Muscle of back (tissue), 3 donors: ENCODE measurements at regions not wholly inside any gene's neighbourhood (a gene's known extent, or its start where the extent isn't known, plus 50 kb on each side); places are given as distances from the start of the nearest gene placed in this dataset.

Experiments
- DNase-seq, 3 donors: peaks; one replicate each; pipeline versions ENCODE4 v3.0.0 to v3.0.0-alpha.2; 2013

DNA sequence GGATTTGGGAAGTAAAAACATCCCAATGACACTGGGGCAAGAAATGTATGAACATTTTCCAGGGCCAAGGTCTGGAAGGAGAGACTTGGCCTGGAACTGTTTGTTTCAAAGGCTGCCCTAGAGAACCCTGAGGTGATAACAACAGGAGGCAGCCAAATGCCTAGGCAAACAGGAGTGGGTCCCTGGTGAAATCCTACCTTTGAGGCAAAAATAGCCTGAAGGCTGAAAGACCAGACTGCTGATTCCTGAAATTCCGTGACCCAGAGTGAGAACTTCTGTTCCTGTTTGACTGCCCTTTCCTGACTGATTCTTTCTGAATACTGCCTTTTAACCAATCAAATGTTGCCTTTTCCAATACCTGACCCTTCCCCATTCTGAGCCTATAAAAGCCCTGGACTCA lies 196.4 kb downstream of the NSUN3 start:
- no peak for DNase-seq

DNA sequence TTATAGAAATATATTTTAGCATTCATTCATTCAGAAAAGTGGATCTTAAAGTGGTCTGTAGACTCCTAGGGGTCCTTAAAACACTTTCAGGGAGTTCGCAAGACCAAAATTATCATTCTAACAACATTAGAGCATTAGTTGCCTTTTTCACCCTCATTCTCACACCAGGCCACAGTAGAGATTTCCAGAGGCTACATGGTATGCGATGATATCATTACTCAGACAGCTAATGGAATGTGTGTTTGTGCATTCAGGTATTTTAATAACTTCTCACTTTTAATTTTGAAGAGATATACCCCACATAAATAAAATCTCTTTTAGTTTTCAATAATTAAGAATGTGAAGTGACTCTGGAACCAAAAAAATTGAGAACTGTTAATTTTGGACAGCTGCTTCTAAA lies 206.9 kb downstream of the NSUN3 start:
- no peak for DNase-seq

DNA sequence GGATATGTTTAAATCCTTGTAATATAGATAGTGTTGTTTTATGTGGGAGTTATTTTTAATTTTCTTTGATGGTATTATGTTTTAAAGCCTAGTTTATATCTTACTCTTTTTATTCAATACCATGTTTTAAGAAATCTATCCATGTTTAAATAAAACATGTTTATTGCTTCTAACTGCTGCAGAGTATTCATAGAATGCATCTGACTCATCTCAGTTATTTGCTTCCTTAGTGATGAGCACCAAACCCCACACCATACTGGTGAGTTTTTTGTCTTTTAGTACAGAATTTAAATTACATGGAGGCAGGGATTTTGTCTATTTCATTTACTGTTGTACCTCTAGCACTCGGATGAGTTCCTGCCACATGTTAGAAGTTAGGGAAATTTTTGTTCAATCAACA lies 209.2 kb downstream of the NSUN3 start:
- no peak for DNase-seq

DNA sequence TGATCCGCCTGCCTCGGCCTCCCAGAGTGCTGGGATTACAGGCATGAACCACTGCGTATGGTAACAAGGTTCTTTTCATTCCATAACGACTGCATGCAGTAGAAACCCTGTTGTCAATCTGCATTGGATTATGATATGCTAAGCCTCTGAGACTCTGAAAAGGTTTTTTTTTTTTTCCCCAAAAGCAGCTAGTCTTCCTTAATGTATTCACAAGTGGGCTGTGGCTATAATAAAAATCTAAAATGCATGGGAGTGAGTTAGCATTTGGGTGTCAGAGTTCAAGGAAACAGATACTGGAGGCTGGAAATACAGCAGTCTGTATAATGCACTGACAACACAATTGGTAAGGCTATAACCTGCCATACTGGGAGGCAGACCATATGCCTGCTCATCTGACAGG lies 218.1 kb downstream of the NSUN3 start:
- DNase-seq, result no peak

DNA sequence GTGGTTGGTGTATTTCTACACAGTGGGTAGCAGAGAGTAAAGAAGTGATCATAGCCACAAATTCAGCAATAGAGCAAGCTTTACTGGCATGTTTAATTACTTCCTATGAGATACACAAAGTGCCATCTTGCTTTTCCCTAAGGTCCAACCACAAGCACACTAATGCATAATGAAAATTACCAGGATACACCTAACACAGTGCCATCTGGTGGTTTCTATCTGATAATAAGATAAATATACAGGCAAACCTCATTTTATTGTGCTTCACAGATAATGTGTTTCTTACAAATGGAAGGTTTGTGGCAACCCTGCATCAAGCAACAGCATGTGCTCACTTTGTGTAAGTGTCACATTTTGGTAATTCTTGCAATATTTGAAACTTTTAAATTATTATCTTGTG lies 223.0 kb downstream of the NSUN3 start:
- DNase-seq, result no peak

DNA sequence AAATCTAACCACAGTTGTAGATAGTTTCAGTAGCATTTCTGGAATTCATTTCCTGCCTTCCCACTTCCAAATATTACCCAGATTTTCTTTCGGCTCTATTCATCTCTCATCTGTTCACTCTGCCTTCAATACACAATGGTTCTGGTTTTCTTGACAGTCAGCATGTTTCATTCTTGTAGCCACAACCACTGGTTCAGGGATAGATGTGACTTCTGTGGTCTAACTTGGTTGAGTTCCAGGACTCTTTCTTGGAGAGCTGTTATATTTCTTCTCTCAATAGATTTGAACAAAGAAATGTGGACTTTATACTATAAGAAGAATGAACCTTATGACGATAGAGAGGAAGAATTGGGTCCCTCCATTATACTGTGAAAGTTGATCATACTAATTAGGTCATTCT lies 228.8 kb downstream of the NSUN3 start:
- DNase-seq, result no peak

DNA sequence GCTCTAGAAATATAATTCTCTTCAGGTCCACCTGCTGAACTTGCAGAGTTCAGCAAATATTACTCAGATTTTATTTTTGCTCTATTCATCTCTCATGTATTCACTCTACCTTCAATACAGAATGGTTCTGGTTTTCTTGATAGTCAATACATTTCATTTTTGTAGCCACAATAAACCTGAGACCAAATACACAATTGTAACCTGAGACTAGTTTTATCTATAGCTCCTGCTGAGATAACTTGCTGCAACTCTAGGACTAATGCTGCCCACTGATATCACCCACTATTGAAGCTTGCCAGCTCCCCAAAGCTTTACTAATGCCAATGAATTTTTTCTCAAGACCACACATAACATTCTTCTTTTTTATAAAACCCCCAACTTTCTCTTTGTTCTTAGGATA lies 229.3 kb downstream of the NSUN3 start:
- no peak for DNase-seq

DNA sequence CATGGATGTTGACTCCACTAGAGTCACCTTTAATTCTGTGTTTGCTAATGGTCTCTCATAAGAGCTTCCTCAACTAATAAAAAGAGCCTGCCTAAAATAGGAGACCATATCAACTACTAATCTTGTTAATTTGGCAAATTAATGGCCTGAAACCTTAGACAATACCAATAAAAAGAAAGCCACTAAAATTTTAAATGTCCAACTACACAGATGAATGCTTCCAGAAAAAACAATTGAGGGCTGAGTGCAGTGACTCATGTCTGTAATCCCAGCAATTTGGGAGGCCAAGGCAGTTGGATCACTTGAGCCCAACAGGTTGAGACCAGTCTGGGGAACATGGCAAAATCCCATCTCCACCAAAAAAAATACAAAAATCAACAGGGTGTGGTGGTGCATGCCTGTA lies 230.9 kb downstream of the NSUN3 start:
- DNase-seq, result no peak

DNA sequence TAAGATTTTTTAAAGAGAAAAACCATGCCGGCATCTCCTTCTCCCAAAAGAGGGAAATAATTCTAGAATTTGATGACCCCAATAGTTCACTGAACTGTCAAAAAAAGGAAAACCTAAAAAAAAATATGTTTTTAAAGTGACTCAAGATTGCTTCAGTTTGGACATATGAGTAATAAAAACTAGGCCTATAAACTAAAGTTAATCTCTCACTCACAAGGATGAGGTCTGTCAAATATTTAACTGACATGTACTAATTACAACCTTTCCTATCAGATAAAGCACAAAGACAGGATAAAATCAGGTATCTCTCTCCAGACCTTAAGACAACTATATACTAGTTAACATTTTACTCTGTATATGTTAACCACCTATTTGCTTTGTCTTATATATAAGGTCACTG lies 231.9 kb downstream of the NSUN3 start:
- DNase-seq, result no peak

DNA sequence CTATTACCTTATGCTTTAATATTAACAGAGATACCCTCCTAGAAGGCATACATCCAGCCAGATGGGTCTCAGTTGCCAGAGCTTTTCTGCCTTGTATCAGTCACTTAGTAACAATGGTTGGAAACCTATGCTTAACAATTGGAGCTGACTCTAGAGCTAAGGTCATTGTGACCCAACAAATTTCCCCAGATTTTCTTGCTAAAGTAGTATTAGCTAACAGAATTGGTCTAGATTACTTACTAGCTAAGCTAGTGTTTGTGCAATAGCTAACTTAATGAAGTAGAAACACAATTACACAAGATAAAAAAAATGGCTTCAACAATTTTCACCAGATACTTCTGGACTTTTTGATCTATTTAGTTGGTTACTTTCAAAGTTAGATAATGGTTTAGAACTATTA lies 236.9 kb downstream of the NSUN3 start:
- no peak for DNase-seq

DNA sequence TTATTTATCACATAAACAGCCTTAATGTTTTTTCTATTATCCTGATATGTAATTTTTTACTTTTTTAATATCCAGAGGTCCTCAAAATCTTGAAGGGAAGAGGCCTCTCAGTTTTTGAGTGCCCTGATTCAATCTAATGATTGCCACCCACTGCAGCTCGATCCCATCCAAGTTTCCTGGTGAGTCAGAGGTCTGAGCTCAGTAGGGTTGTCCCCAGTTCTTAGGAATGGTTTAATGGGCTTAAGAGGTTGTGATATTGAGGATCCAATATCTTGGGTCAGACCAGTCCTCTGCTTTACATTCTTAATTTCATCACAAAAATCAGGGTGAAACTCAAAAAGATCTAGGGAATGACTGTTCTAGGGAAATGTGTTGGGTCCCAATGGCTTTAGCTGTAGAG lies 238.5 kb downstream of the NSUN3 start:
- no peak for DNase-seq

DNA sequence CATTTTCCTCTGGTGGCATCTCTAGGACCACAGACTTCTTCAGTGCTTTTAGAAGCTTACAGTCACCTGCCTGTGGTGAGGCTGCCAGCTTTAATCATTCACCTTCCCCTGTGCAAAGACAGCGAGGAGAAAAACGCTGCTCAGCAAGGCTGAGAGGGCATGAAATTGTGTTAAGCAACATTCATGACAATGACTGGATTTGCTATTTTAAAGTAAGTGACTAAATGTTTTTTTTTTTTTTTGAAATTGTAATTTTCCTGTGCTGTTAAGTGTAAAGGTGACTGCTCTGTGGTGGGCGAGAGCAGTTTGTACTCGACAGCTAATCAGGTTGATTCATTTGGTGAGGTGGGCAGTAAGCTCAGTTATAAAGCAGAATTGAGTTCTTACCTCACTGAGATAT lies 240.4 kb downstream of the NSUN3 start:
- no peak for DNase-seq

DNA sequence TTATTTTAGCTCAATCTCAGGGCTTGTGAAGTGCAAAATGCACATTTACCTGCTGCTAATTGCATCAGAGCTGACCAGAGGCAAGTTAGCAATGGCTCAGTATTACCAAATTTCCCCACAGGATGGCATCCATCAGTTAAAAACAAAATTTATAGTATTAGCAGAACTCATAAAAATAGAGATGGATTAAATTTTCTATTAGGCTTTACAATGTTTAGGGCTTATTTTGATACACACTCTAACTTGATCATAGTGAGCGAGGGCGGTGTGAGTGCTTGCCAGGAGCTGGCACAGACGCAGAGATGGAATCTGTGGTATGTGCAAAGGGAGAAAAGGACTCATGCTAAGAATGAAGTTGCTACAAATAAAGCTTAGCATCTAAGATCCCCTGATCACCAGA lies 241.0 kb downstream of the NSUN3 start:
- DNase-seq, result peak; percentile 3 to 26 (median 24)

DNA sequence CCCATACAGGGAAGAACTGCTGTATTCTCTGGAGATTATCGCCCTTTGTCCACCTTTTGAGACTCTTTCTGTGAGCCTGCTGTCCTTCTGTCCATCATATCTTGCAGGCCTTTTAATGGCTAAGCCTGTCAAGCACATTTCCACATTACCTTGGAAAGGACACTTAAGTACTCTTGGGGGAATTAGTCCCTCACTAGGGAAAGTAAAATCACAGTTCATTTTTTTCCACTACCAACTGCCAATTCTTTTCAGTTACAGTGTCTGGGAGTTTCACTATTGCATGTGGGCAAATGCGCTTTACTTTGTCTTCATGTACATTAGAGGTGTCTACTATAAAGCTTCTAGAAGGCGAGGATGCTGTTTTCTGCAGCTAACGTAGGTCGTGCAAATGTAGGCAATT lies 242.1 kb downstream of the NSUN3 start:
- DNase-seq, result no peak

DNA sequence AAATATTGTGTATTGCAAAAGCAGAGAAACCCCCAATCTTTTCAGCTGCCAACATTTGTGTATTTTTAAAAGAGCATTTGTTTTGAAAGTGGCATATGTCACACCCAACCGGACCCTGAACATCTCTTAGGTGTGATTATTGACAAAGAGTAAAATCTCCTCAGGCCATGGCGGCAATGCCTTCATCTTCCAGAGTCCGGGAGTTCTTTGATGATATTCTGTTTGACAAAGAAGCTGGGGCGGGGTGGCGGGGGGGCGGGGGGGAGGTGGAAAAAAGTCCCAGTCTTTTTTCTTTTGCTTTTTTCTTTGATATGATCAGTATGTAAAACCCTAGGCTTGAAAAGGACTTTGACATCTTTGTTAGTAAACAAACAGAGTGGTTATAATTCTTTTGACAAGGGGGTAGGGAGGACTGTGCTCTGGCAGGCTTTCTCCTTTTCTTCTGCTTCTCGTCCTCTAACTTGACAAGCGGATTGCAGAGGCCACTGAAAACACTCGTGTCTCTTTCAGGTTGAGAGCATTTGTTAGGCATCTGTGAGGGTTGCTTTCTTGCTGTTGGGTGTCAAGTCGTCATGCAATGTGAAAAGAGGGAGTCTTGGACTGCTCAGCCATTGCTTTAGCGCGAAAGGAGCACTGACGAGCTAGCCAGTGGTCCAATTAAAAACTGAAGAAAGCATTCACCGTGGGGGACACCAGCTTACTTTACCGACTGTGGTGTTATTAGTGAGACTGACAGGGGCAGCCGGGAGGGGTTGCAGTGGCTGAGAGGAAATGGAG lies 243.2 kb downstream of the NSUN3 start:
- no peak for DNase-seq

DNA sequence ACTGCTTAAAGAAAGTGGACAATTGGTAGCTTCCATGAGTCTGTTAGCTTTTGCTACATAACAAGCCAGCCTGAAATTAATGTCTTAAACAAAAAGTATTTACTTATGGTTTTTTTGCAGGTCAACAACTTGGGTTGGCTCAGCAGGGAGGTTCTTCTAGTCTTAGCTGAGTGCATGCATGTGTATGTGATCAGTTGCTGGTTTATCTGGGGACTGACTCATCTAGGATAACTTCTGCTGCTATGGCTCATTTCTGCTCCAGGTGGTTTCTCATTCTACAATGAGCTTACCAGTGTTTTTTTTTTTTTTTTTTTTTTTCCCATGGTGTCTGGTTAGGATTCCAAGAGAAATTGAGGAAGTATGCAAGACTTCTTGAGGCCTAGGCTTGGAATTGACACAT lies 244.7 kb downstream of the NSUN3 start:
- DNase-seq, result no peak

DNA sequence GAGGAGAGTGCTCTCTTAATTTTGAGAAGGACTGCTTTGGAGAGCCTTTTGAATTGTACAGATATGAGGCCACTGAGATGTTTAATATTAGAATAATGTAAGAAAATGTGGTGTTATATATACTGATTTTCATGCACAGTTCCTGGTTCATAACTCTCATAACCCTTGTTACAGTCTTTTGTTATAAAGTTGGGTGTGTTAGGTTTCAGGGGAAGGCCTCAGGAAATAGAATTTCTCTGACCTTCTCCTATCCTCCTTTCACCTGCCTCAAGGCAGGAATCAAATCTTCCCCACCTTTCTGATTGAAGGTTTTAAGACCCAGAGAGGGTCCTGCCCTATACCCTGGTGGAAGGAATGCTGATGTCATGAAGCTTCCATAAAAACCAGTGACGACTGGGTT lies 245.9 kb downstream of the NSUN3 start:
- DNase-seq, result no peak

DNA sequence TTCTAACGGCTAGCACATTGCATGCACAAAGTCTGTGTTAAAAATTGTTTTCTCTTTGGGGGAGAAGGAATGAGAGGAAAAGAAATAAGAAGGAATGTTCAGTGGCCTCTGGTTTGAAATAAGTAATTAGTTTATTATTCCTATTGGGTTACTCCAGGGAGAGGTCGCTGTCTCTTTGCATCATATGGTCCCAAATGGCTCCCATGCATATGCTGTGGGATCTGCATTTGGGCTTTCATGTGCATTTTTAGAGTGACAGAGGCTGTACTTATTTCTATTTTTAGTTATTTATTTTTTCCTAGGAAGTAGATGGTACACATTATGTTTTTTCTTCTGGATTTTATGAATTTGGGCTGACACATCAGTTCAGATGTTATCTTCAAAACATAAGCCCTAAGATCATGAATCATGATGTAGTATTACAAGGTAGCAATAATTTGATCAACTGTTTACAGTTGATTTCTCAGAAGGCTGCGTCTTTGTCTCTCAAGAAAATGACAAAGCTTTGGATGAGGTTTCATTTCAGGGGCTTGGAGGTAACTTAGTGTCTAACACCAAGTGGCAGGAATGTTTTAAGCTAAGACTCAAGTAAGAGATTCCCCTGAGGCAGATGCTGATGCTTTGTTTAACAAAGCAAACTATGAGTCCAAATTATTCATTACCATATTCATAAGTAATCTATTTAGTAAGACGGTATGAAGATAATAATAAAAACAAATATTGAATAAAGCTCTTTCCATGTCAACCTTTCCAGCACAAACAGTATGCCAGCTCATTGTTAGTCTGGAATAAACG lies 247.7 kb downstream of the NSUN3 start:
- DNase-seq, result no peak

DNA sequence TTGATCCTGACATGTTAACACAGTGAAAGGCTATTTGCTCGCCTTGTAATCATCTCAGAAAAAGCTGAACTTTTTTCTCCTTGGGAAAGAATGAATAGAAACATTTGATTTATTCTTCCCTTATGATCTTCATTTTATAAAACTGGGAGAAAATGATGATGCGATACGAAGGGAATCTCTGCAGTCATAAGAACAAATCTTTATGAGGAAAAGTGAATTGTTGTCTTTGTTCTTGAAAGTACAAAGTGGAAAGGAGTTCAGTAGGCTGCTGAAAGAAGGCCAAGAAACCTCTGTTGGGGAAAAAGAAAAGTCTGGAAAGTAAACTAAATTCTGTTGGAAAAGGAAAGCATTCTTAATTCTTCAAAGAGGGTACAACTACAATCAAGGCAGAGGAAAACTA lies 248.8 kb downstream of the NSUN3 start:
- DNase-seq, result peak in 1 of 3 donors; percentile 14

DNA sequence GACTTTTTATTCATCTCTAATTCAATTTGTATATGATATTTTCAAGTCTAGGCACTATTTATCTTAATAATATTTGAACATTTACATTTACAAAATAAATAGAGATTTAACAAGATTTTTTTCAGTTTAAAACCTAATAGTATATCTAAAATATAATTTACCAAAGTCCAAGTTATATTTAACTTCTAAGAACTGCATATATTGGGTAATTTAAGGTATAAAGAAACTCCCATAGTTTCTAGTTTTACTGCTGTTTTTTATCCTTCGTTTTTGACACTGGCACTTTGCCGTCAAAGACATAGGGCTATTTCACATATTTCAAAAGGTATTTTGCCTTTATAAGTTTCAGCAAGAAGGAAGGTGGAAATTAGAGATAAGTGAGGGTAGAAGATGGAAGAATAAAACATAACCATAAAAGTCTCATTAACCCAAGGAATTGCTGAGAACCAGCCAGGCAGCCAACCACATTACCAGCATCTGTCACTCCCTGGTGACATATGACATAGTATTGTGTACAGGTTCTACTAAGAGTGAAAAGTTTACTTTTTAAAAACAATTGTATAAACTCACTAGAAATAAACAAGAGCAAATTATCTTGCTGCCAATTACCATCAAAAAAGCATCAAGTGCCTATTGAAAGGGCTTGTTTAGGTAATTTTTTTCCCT lies 251.5 kb downstream of the NSUN3 start:
- DNase-seq, result no peak

DNA sequence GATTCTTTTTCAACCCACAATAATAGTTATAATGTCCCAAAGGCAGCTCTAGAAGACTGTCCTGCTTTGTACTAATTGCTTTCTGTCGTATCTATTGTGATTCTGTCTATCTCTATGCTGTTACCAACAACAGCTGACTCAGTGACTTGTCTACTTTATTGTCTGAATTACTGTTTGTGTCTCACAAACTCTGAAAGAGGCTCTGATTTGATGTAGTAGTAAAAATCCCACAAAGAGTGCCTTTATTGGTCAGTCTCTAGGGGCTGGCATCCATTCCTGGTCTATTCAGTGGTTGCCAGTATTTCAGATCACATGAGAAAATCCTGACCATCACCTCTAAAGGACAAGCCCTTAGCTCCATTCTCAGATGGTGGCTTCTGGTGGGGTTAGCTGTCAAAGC lies 254.2 kb downstream of the NSUN3 start:
- no peak for DNase-seq

DNA sequence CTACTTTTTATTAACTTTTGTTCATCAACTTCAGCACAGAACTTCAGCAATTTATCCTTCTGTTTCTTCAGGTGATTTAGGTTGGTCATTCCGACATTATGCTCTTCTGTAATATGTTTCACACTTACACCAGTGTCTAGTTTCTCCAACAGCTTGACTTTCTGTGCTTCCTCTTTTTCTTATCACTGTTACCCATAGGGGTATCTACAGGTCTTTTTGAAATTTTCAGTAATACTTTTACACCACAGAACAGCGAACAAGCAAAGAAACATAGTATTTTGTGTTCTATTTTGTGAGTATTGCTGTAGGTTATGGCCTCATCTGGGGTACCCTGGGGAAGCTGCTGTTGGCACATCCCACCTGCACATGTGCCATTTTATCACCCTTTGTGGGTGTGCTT lies 260.7 kb downstream of the NSUN3 start:
- no peak for DNase-seq

DNA sequence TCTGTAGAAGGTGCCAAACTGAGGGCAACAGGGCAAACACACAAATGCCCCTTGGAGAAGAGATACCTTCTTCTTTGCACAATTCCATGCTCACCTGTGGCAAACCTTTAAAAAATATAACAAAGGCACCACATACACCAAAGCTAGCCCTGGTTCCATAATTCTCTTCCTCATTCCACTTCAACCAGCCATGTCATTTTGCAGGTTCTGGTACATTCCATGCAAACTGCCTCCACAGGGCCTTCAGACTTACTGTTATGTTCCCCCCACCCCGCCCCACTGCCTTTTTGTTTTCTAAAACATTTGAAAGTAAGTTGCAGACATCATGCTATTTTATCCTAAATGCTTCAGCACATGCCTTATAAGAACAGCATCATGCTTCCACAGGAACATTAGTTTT lies 269.0 kb downstream of the NSUN3 start:
- DNase-seq, result no peak
